HG03066 (cell line): ENCODE measurements at regions not wholly inside any gene's neighbourhood (a gene's known extent, or its start where the extent isn't known, plus 50 kb on each side); places are given as distances from the start of the nearest gene placed in this dataset.
A peak's percentile ranks its signal among the peaks of the same experiment; 100 is the strongest.

Experiments
- ATAC-seq: cut with Tn5 transposase; IDR thresholded peaks from one replicate; pipeline ENCODE4 v1.9.1; 2021; ENCODE audit warnings: low read depth; ENCODE audit not compliant: unreplicated experiment

DNA sequence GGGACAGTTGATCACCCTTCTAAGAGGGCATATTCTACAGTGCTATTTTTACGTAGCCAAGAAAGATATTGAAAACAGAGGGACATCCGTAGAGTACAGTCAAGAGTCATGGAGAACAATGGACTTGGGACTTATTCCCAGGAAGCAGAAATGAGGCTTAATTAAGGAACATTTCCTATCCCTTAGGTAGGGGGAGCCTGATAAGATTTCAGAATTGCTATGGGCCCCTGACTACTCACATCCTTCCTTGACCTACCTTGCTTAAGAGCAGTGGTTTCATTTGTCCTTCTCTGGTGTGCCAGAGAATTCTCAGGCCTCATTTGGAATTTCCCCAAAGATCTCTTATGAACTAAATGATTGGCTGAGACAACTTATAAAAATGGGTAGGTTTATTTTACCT lies 189.5 kb upstream of the DTNBP1 start:
- ATAC-seq, result no peak

DNA sequence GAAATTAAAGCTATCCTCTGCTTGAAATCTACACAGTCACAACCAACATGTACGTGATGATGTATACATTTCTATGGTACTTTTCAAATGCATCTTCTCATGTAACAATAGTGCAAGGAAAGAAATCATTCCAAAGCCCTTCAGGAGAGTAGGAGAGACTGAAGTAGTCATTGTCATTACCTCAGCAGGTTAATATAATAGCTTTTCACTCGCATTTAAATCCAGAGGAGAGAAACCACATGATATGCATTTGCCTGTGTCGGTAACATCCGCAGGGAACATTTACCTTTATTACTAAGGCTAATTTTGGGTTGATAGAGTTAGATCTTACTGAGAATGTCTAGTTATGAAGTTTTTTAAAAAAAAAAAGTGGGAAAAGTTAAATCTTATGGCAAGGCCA lies 186.6 kb upstream of the DTNBP1 start:
- no peak for ATAC-seq

DNA sequence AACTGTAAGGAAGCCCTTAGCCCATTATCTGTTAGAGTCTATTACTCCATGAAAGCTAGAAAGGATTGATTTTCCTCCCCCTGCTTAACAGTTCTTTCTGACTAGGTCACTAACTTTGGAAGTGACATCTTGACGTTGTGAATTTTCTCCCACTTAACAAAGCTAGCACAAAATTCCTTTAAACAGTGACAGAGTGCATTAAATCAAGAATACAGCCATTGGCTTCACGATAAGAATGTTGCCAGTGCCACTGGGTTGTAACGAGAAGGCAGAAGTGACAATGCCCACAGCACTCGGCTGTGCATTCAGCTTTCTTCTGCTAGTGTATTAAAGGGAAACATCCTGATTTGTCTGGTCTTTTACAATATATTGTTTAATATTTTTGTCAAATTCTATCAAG lies 182.7 kb upstream of the DTNBP1 start:
- ATAC-seq, result no peak

DNA sequence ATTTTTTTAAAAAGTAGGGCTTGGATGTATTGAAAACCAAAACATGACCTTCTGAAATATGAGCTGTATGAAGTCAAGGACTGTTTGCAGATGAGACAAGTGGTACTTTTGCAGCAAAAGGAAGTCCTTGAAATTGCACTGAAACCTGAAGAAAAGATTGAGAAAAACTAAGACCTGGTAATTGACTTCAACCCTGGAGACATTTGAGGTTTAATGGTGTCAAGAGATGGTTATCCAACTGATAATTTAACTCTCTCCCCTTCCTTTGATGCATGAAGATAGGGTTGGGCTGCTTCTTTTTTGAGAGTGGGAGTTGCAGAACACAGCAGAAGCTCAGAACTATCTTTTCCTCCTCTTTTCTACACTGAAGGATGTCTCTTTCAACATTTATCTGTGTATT lies 180.9 kb upstream of the DTNBP1 start:
- ATAC-seq, result no peak

DNA sequence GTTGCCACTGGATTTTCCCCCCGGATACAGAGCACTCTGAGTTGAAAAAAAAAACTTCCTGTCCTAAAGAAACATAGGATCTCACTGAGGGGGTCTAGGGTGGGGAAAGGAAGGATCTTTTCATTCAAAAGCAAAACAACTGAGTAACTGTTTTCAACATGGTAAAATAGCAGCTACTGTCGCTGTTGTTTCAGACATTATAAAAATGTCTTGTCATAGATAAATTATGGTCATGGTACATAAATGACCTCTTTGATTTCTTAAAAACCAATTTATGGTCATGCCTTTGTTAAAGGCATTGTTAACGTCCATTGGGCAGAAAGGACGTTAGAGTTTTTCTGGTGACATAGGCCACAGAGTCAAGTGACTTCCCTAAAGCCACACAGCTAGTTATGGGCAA lies 180.4 kb upstream of the DTNBP1 start:
- ATAC-seq, result no peak

DNA sequence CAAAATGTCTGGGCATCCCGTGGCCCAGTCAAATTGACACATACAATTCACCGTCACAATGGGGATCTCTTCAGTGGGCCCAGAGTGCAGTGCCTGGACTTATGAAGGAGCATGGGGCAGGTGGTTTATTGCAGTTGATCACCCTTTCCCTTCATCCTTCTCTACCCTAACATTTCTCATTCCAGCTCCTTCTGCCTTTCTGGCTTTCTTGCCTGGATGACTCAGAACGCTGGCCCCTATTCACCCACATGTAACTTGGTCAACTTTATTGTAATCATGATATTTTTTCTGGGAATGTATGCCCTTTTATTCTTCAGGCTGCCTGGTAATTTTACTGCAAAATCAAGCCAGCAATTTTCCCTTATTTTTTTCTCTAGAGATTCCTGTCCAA lies 179.9 kb upstream of the DTNBP1 start:
- ATAC-seq, result no peak

DNA sequence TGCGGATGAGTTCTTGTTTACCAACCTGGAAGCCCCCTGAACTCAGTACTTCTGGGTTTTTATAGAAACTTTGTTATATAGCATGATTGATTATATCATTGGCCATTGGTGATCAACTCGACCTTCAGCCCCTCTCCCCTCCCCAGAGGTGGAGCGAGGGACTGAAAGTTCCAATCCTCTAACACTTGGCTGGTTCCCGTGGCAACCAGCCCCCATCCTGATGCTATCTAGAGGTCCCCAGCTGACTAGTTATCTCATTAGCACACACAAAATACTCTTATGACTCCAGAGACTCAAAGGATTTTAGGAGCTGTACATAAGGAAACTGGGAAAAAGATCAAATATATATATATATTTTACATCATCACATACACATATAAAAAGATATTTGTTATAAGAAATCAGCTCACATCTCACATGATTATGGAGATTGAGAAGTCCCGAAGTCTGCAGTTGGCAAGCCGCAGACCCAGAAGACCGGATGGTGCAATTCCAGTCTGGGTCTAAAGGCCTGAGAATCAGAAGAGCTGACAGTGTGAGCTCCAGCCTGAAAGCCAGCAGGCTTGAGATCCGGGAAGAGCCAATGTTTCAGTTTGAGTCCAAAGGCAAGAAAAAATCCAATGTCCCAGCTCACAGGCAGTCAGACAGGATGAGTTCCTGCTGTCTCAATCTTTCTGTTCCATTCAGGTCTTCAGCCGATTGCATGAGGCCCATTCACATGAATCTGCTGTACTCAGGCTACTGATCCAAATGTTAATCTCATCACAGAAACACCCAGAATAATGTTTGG lies 179.3 kb upstream of the DTNBP1 start:
- ATAC-seq, result no peak

DNA sequence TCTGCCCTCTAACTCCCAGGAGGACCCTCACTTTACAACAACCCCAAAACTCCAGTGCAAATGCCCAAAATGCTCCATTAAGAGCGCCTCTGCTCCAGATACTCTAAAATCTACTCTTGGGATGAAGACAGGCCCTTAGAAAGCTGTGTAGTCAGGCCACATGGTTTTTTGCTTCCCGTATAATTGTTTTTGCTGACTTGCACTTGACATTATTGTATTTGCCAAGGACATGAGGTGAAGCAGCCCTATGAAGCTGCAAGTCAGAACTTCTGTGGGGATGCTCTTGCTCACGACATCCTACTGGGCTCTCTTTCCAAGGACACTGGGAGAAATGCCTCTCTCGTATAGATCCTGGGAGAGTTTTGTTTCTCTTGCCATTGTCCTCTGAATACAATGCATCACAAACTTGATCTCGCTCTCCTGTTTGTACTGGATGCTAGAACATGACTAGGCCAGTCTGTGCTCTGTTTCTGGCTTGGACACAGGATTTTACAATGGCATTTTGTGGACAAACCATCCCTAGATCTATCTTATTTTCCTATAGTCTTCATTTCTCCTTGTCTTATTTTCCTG lies 177.2 kb upstream of the DTNBP1 start:
- no peak for ATAC-seq

DNA sequence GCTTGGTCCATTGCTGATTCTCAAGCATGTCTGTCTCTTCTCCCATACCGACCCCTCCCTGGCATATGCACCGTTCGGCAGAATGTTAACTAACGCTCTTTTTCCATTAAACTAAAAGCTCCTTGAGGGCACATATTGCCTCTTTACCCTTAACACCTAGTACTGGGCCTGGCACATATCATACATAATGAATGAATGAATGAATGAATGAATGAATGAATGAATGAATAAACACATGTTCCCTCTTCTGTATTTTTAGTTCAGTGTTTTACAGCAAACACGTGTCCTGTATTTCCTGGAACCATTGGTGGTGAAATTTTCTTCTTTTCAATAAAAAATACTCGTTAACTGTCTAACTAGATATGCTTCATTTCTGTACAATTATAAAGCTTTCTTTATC lies 174.4 kb upstream of the DTNBP1 start:
- no peak for ATAC-seq

DNA sequence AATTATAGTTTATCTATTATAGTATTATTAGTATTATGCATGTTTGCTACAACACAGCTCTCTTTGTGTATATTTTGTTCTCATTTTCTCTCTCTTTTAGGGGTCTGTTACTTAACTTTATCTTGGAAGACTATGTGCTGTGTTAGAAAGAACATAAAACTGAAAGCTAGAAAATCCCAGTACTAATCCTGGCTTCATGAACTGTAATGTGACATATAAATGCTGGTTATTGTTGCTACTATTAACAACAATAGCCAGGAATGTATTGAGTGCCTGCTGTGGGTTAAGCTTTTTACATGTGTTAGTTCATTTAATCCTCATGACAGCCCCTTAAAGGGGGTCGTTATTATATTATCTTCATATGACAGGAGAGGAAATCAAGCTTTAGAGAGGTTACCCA lies 170.0 kb upstream of the DTNBP1 start:
- no peak for ATAC-seq

DNA sequence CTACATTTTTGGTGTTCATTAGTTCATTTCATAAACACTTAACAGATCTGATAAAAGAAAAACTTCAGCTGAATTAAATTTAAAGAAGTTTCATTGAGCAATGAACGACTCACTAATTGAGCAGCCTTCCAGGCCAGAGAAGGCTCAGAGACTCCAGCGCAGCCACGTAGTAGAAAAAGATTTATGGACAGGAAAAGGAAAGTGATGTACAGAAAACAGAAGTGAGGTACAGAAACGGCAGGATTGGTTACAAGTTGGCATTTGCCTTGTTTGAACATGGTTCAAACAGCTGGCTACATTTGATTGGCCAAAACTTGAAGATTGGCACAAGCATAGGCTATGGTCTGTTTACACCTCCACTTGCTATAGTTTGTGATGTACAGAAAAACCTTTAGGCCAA lies 166.3 kb upstream of the DTNBP1 start:
- no peak for ATAC-seq

DNA sequence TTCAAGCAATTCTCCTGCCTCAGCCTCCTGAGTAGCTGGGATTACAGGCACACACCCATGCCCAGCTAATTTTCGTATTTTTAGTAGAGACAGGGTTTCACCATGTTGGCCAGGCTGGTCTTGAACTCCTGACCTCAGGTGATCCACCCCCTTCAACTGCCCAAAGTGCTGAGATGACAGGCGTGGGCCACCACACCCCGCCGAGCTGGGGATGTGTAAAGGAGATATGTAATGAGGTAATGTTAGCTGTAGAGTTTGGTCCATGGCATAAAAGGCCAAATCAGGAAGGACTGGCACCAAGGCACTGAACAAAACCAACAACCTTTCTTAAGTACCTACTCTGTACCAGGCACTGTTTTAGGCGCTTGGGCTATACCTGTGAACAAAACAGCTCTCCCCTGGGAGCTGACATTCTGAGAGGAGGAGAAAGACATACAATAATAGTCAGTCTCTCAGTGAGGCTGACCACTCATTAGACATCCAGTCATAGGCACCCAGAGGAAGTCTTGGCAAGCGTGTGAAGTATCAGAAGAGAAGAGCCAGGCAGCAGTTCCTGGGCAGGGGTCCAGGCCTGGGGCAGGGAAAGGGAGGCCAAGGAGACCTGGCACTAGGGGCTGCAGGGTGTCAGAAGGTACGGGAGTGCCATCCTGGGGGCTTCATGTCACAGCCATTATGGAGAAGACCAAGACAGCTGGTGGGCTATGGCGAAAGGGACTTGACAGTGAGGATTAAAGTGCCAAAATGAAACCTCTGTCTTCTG lies 164.8 kb upstream of the DTNBP1 start:
- no peak for ATAC-seq

DNA sequence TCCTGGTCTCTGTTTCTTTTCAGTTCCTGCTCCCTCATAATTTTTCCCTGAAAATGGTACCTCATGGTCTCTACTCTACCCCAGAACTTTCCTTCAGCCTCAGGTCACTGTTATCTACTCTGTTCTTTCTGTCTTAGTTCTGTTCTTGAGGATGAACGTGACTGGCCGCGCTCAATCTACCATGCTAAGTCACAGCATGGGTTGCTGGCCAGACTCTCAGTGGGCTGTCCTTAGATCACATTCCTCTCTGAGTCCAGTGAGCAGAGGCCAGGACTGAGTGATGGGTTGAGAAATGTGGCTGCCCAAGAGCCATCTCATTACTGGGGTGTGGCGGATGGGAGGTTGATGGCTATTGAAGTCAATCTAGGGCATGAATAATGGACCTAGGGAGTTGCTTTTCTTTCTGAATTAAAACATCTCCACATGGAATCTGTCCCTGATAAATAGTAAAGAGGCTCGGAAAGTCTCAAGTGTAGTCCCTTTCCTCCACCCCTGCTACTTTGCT lies 164.0 kb upstream of the DTNBP1 start:
- ATAC-seq, result no peak

DNA sequence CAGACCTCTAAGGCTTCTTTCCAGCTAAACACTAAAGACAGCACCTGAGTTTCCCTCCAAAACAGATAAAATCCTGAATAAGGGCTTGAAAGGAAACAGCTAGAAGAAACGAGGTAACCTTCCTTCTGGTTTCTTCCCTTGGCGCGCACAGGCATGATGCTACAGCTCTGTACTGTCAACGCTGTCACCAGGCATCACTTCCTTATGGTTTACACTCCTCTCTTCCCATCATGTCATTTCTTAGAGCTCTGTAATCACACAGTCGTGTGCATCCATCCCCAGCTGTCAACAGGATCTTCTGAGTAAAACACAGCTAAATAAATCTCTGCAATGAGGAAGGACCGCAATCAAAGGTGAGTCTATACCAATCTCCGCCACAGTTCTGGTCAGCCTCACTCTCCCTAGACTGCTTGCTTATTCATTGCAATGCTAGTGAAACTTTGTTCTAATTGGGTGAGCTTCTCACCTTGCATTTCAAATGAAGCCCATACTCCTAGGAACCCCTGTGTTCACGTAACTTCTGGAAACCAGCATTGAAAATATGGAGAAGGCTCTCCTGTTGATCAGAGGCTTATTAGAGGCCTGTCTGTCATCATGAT lies 162.6 kb upstream of the DTNBP1 start:
- ATAC-seq, result no peak

DNA sequence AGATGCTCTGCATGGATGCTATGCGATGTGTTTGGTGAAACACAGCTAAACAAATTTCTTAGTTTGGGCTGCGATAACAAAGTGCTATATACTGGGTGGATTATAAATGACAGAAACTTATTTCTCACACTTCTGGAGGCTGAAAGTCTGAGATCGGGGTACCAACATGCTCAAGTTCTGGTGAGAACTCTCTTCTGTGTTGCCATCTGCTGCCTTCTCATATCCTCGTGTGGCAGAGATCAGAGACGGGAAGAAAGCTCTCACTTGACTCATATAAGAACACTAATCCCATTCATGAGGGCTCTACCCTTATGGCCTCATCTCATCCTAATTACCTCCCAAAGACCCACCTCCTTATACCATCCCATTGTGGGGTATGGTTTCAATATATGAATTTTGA lies 162.0 kb upstream of the DTNBP1 start:
- ATAC-seq, result no peak

DNA sequence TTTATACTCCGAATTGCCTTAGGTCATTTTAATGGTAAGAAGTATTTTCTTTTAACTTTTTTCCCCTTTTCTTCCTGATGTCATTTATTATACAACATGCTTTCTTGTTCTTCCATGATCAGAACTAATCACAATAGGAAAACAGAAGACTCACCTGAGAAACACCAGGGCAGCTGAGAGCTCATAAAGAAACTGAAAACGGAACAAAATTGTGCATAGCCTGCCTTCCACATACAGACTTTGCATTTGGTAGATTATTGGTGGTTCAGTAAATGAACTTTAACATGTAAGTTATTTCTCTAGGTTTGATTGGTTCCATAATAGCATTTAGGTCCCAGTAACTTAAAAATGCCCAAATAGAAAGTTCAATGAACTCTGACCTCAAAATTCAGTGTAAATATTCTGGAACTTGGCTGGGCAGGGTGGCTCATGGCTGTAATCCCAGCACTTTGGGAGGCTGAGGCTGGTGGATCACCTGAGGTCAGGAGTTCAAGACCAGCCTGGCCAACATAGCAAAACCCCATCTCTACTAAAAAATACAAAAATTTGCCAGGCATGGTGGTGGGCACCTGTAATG lies 161.1 kb upstream of the DTNBP1 start:
- peak; percentile 86 for ATAC-seq

DNA sequence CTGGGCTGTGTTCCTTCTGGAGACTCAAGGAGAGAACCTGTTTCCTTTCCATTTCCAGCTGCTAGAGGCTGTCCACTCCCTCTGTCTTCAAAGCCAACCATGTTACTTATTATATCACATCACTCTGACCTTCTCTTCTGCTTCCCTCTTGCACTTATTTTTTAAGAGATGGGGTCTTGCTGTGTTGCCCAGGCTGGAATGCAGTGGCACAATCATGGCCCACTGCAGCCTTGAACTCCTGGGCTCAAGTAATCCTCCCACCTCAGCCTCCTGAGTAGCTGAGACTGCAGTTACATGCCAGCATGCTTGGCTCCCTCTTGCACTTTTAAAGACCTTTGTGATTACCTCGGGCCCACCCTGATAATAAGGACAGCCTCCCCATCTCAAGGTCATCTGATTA lies 160.0 kb upstream of the DTNBP1 start:
- ATAC-seq, result no peak

DNA sequence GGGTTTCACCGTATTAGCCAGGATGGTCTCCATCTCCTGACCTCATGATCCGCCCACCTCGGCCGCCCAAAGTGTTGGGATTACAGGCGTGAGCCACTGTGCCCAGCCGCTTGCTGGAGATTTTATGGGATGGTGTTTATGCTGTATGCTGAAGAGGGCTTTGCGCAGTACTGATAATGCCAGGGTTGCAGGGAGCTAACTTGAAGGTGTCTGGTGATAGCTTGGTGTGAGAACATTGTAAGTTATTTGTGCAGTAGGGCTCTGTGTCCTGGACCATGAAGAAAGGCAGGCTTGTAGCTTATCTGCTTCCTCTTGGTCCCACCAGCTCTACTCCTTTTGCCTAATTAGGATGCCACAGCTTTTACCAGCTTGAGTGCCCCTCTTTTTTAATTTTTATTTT lies 157.0 kb upstream of the DTNBP1 start:
- no peak for ATAC-seq

DNA sequence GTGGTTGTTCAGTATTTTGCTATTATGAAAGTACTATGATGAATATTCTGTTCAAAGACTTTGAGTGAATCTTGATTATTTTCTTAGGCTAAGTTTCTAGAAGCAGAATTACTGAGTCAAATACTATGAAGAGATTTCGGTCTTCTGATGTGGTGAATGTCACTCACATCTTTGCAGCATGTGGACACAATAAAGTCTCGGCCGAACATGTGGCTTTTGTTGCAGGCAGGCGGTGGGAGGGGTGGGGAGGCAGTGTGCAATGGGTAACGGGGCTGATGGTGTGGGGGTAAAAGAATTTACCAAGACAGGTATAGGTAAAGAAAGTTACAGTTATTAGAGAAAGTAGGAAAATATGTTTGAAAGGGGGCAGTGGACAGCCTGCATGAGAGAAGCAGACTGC lies 156.4 kb upstream of the DTNBP1 start:
- no peak for ATAC-seq

DNA sequence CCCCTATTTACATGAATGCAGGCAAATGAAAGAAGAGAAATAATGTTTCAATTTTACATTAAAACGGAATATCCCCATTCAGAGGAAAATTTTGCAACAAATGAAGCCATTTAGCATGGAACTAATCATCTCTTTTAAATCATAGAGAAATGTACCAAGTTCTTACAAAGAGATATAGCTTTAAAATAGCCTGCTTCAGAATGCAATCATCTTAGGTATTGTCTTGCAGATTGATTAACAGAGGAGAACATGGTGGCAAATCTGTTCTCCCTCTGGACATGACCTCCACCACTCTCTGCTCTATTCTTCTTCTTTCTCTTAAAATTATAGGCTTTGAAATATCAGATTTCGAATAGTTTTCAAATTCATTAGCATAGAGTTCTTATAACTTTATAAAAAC lies 155.7 kb upstream of the DTNBP1 start:
- ATAC-seq, result no peak

DNA sequence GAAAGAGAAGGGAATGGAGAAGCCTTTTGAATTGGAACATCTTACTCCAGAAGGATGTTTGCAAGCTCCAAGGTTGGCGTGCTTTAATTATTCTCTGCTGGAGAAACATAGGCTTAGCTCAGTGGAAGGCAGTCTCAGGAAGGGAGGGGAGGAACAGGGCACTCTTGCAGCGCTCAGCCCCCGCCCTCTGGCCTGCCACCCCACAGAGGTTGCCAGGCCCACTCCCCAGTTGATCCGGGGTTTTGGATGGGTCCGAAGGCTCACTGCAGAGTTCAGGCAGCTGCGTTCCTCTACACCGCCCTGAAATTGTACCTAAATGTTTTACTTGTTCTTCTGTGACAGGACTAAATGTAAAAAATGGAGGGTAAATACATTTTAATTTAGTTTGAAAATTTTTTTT lies 155.2 kb upstream of the DTNBP1 start:
- ATAC-seq, result no peak
